ENCODE measurements at regions not wholly inside any gene's neighbourhood (a gene's known extent, or its start where the extent isn't known, plus 50 kb on each side); places are given as distances from the start of the nearest gene placed in this dataset.
"Not testable (repeated sequence)": the region's sequence is repeated elsewhere in the genome, so short reads cannot be mapped to it uniquely, and the experiment has no call there.

GRCh38 chr3:70702132-70702531, 389.7 kb upstream of the MDFIC2 start:
- Histone ChIP-seq H3K4me3 (no peak overlapping the region), H3K36me3 (no peaks in the 10 kb centered on the region), H3K27ac (no peak overlapping the region), H3K27me3 (peaks cover 0 to 5% (median 0%) of the 10 kb centered on the region in 3 donors), H3K4me1 (no peaks in the 10 kb centered on the region), H3K9me3 (no peaks in the 10 kb centered on the region)
- intact Hi-C loops (cut with DNase I; ENCODE audit: low total_unique reads): no loop called here
- TF ChIP-seq CTCF (IDR thresholded peaks at IDR 0.05): no peak
- TF ChIP-seq POLR2A (IDR thresholded peaks at IDR 0.05): no peak
- no peak for TF ChIP-seq POLR2AphosphoS5 (IDR thresholded peaks at IDR 0.05)
- TF ChIP-seq EP300 (IDR thresholded peaks at IDR 0.05): no peak
- no peak for DNase-seq
- WGBS, 5 donors: 63 to 73% (median 70%) methylated on average over 2 of the region's 2 CpGs

- no peak for DNase-seq
- no peak for TF ChIP-seq POLR2AphosphoS5 (IDR thresholded peaks at IDR 0.05)
- TF ChIP-seq POLR2A (IDR thresholded peaks at IDR 0.05): no peak
- TF ChIP-seq EP300 (IDR thresholded peaks at IDR 0.05): no peak
- no peak for TF ChIP-seq CTCF (IDR thresholded peaks at IDR 0.05)
- no peaks in the 10 kb centered on the region for H3K4me1 ChIP-seq
- peaks cover 0 to 4% (median 0%) of the 10 kb centered on the region in 4 donors for H3K9me3 ChIP-seq
- H3K27me3 ChIP-seq: peaks cover 0 to 4% (median 0%) of the 10 kb centered on the region in 3 donors
- intact Hi-C loops (cut with DNase I; ENCODE audit: low total_unique reads): no loop called here
- H3K4me3 ChIP-seq: no peak overlapping the region
- H3K27ac ChIP-seq: no peak overlapping the region
- no peaks in the 10 kb centered on the region for H3K36me3 ChIP-seq
- 77 to 93% (median 85%) methylated on average over 1 of the region's 1 CpG for WGBS, 5 donors
Measured at GRCh38 chr3:70684701-70685100, 372.3 kb upstream of the MDFIC2 start.

- H3K4me3 ChIP-seq; H3K4me1 ChIP-seq; DNase-seq; H3K36me3 ChIP-seq; H3K27ac ChIP-seq; H3K27me3 ChIP-seq; intact Hi-C loops (cut with DNase I; ENCODE audit: low total_unique reads): not testable (repeated sequence)
- WGBS, 5 donors: 79 to 92% (median 90%) methylated on average over 3 of the region's 3 CpGs
- H3K9me3 ChIP-seq: peaks cover 0 to 13% (median 3%) of the 10 kb centered on the region in 4 donors
Measured at GRCh38 chr3:70675810-70676209, 363.4 kb upstream of the MDFIC2 start.

- TF ChIP-seq POLR2A (IDR thresholded peaks at IDR 0.05): no peak
- TF ChIP-seq EP300 (IDR thresholded peaks at IDR 0.05): no peak
- TF ChIP-seq POLR2AphosphoS5 (IDR thresholded peaks at IDR 0.05): no peak
- TF ChIP-seq CTCF (IDR thresholded peaks at IDR 0.05): no peak
- Histone ChIP-seq H3K4me1 (no peaks in the 10 kb centered on the region), H3K27ac (no peak overlapping the region), H3K9me3 (no peaks in the 10 kb centered on the region), H3K27me3 (peaks cover 0 to 17% (median 0%) of the 10 kb centered on the region in 3 donors), H3K4me3 (no peak overlapping the region), H3K36me3 (no peaks in the 10 kb centered on the region)
- WGBS, 5 donors: 80 to 88% (median 85%) methylated on average over 11 of the region's 11 CpGs
- no peak for DNase-seq
- intact Hi-C loops (cut with DNase I; ENCODE audit: low total_unique reads): no loop called here
Measured at GRCh38 chr3:70658513-70659310, 346.3 kb upstream of the MDFIC2 start.

- Histone ChIP-seq H3K36me3 (no peaks in the 10 kb centered on the region), H3K4me1 (no peaks in the 10 kb centered on the region), H3K27ac (no peak overlapping the region), H3K9me3 (no peaks in the 10 kb centered on the region), H3K27me3 (peaks cover 0 to 17% (median 0%) of the 10 kb centered on the region in 3 donors), H3K4me3 (no peak overlapping the region)
- intact Hi-C loops (cut with DNase I; ENCODE audit: low total_unique reads): no loop called here
- no peak for DNase-seq
- 69 to 81% (median 74%) methylated on average over 2 of the region's 2 CpGs for WGBS, 5 donors
- no peak for TF ChIP-seq POLR2A (IDR thresholded peaks at IDR 0.05)
Measured at GRCh38 chr3:70657454-70657853, 345.0 kb upstream of the MDFIC2 start.

Measured in stomach (tissue), 8 donors.